ENCODE measurements at regions not wholly inside any gene's neighbourhood (a gene's known extent, or its start where the extent isn't known, plus 50 kb on each side); places are given as distances from the start of the nearest gene placed in this dataset.

GRCh38 chr3:72591522-72592421 is 256.5 kb downstream of the SHQ1 start:
- DNase-seq, result no peak

GRCh38 chr3:72590732-72591221 is 257.5 kb downstream of the SHQ1 start:
- no peak for DNase-seq

- DNase-seq, result no peak
Measured at GRCh38 chr3:72587282-72587681, 261.0 kb downstream of the SHQ1 start.

GRCh38 chr3:72586694-72587093 is 261.6 kb downstream of the SHQ1 start:
- no peak for DNase-seq

- no peak for DNase-seq
Measured at GRCh38 chr3:72585966-72586365, 262.3 kb downstream of the SHQ1 start.

GRCh38 chr3:72584262-72584661 is 264.0 kb downstream of the SHQ1 start:
- no peak for DNase-seq

GRCh38 chr3:72582963-72583362 is 265.3 kb downstream of the SHQ1 start:
- DNase-seq, result no peak

GRCh38 chr3:72582211-72582878 is 265.9 kb downstream of the SHQ1 start:
- DNase-seq, result peak; percentile 11

- no peak for DNase-seq
Measured at GRCh38 chr3:72580900-72581299, 267.3 kb downstream of the SHQ1 start.

GRCh38 chr3:72580246-72580756 is 267.9 kb downstream of the SHQ1 start:
- DNase-seq, result no peak

- DNase-seq, result no peak
Measured at GRCh38 chr3:72579581-72580245, 268.5 kb downstream of the SHQ1 start.

- DNase-seq, result no peak
Measured at GRCh38 chr3:72579191-72579580, 269.1 kb downstream of the SHQ1 start.

GRCh38 chr3:72577190-72577589 is 271.1 kb downstream of the SHQ1 start:
- DNase-seq, result no peak

- DNase-seq, result no peak
Measured at GRCh38 chr3:72576563-72576962, 271.7 kb downstream of the SHQ1 start.

GRCh38 chr3:72574144-72574543 is 274.1 kb downstream of the SHQ1 start:
- DNase-seq, result no peak

GRCh38 chr3:72573051-72573450 is 275.2 kb downstream of the SHQ1 start:
- no peak for DNase-seq

- no peak for DNase-seq
Measured at GRCh38 chr3:72572489-72573007, 275.7 kb downstream of the SHQ1 start.

- DNase-seq, result no peak
Measured at GRCh38 chr3:72571638-72572114, 276.6 kb downstream of the SHQ1 start.

- DNase-seq, result no peak
Measured at GRCh38 chr3:72571052-72571451, 277.2 kb downstream of the SHQ1 start.

- DNase-seq, result no peak
Measured at GRCh38 chr3:72569754-72570440, 278.3 kb downstream of the SHQ1 start.

- DNase-seq, result no peak
Measured at GRCh38 chr3:72568083-72568482, 280.2 kb downstream of the SHQ1 start.

GRCh38 chr3:72567474-72567873 is 280.8 kb downstream of the SHQ1 start:
- no peak for DNase-seq
